HEK293 (cell line): ENCODE measurements at regions not wholly inside any gene's neighbourhood (a gene's known extent, or its start where the extent isn't known, plus 50 kb on each side); places are given as distances from the start of the nearest gene placed in this dataset.
"Not testable (repeated sequence)": the region's sequence is repeated elsewhere in the genome, so short reads cannot be mapped to it uniquely, and the experiment has no call there.

Source experiments
- CTCF ChIA-PET: fragments of 350-600 bp; formaldehyde crosslinking; extraction: SDS; loops from one replicate; lab custom pipeline; 2021; ENCODE audit warnings: antibody characterized with exemption; lab: Yijun Ruan, JAX
- POLR2A ChIA-PET: fragments of 300-600 bp; formaldehyde crosslinking; extraction: SDS; loops from one replicate; lab custom pipeline; 2020; ENCODE audit warnings: antibody characterized with exemption, inconsistent platforms; lab: Yijun Ruan, JAX
- H3K27ac ChIP-seq: fragments of 200-500 bp; sonication (Bioruptor generic); 2 replicates; pipeline ENCODE4 v1.5.1; 2014; ENCODE audit warnings: low read depth, low read length, control low read depth, inconsistent platforms; ENCODE audit errors: extremely low read depth
- H3K36me3 ChIP-seq, 2 experiments: fragments of 200-500 bp in 1 of 2; sonication (Bioruptor generic) in 1 of 2; 1 replicate in 1 of 2; 2 replicates in 1 of 2; pipeline ENCODE4 v1.5.1; 2014 to 2017; ENCODE audit warnings: inconsistent platforms in 2 of 2, low read length in 2 of 2; ENCODE audit not compliant: control insufficient read depth in 2 of 2, insufficient read depth in 1 of 2
- H3K4me1 ChIP-seq: fragments of 200-500 bp; sonication (Bioruptor generic); 2 replicates; pipeline ENCODE4 v1.5.1; 2014; ENCODE audit warnings: mild to moderate bottlenecking, low read length, inconsistent platforms; ENCODE audit not compliant: control insufficient read depth, insufficient read depth
- H3K4me3 ChIP-seq: 2 replicates; pipeline ENCODE4 v1.5.1; 2011; ENCODE audit warnings: low read depth, mild to moderate bottlenecking, control low read depth, low read length, moderate library complexity
- H3K9me3 ChIP-seq: fragments of 200-500 bp; sonication (Bioruptor generic); 2 replicates; pipeline ENCODE4 v1.5.1; 2014; ENCODE audit warnings: low read depth, low read length, inconsistent platforms; ENCODE audit not compliant: control insufficient read depth, insufficient read depth
- GFI1B ChIP-seq: fragments of 450-650 bp; formaldehyde crosslinking; IDR thresholded peaks from 2 replicates; pipeline ENCODE4 v1.5.1; 2016; ENCODE audit warnings: missing biosample characterization, missing genetic modification characterization
- ZBTB8A ChIP-seq: fragments of 450-650 bp; formaldehyde crosslinking; IDR thresholded peaks from 2 replicates; pipeline ENCODE4 v1.5.1; 2016; ENCODE audit warnings: missing biosample characterization, missing genetic modification characterization
- ZNF140 ChIP-seq: fragments of 450-650 bp; formaldehyde crosslinking; IDR thresholded peaks from 2 replicates; pipeline ENCODE4 v1.5.1; 2016; ENCODE audit warnings: missing biosample characterization, missing genetic modification characterization
- ZNF19 ChIP-seq: fragments of 450-650 bp; formaldehyde crosslinking; IDR thresholded peaks from 2 replicates; pipeline ENCODE4; 2016; ENCODE audit warnings: missing biosample characterization, missing genetic modification characterization, low read depth
- ZNF223 ChIP-seq: fragments of 450-650 bp; formaldehyde crosslinking; IDR thresholded peaks from 2 replicates; pipeline ENCODE4 v1.5.1; 2016; ENCODE audit warnings: missing biosample characterization, missing genetic modification characterization
- ZNF311 ChIP-seq: fragments of 450-650 bp; formaldehyde crosslinking; IDR thresholded peaks from 2 replicates; pipeline ENCODE4 v1.5.1; 2017; ENCODE audit warnings: missing biosample characterization, missing genetic modification characterization, borderline replicate concordance
- ZNF366 ChIP-seq: fragments of 450-650 bp; formaldehyde crosslinking; conservative IDR thresholded peaks from 2 replicates; pipeline ENCODE4 v1.5.1; 2016; ENCODE audit warnings: missing biosample characterization, missing genetic modification characterization
- ZNF555 ChIP-seq: fragments of 450-650 bp; formaldehyde crosslinking; conservative IDR thresholded peaks from 2 replicates; pipeline ENCODE4 v1.5.1; 2017; ENCODE audit warnings: missing biosample characterization, mild to moderate bottlenecking, missing genetic modification characterization, inconsistent platforms
- ZNF626 ChIP-seq: fragments of 450-650 bp; sonication (Bioruptor Pico); formaldehyde crosslinking; IDR thresholded peaks from 2 replicates; pipeline ENCODE4 v1.5.1; 2018; ENCODE audit warnings: missing biosample characterization, missing genetic modification characterization, inconsistent platforms
- ZSCAN23 ChIP-seq: fragments of 450-650 bp; formaldehyde crosslinking; IDR thresholded peaks from 2 replicates; pipeline ENCODE4 v1.5.1; 2016; ENCODE audit warnings: missing biosample characterization, missing genetic modification characterization
- ZXDB ChIP-seq: fragments of 450-650 bp; formaldehyde crosslinking; IDR thresholded peaks from 2 replicates; pipeline ENCODE4 v1.5.1; 2016; ENCODE audit warnings: missing biosample characterization, missing genetic modification characterization
- TF ChIP-seq, protein P1 (sequence below): fragments of 450-650 bp; formaldehyde crosslinking; IDR thresholded peaks from 2 replicates; pipeline ENCODE4 v1.5.1; 2016; ENCODE audit warnings: missing biosample characterization, missing genetic modification characterization
- TF ChIP-seq, protein P2 (sequence below): fragments of 450-650 bp; formaldehyde crosslinking; IDR thresholded peaks from 2 replicates; pipeline ENCODE4 v1.5.1; 2017; ENCODE audit warnings: missing biosample characterization, missing genetic modification characterization
- TF ChIP-seq, protein P3 (sequence below): fragments of 450-650 bp; formaldehyde crosslinking; IDR thresholded peaks from 2 replicates; pipeline ENCODE4 v1.5.1; 2017; ENCODE audit warnings: missing biosample characterization, missing genetic modification characterization
- TF ChIP-seq, protein P4 (sequence below): fragments of 450-650 bp; formaldehyde crosslinking; IDR thresholded peaks from 2 replicates; pipeline ENCODE4 v1.5.1; 2016; ENCODE audit warnings: missing biosample characterization, missing genetic modification characterization
- TF ChIP-seq, protein P5 (sequence below): fragments of 450-650 bp; formaldehyde crosslinking; conservative IDR thresholded peaks from 2 replicates; pipeline ENCODE4 v1.5.1; 2016; ENCODE audit warnings: low read depth, missing biosample characterization, missing genetic modification characterization

DNA sequence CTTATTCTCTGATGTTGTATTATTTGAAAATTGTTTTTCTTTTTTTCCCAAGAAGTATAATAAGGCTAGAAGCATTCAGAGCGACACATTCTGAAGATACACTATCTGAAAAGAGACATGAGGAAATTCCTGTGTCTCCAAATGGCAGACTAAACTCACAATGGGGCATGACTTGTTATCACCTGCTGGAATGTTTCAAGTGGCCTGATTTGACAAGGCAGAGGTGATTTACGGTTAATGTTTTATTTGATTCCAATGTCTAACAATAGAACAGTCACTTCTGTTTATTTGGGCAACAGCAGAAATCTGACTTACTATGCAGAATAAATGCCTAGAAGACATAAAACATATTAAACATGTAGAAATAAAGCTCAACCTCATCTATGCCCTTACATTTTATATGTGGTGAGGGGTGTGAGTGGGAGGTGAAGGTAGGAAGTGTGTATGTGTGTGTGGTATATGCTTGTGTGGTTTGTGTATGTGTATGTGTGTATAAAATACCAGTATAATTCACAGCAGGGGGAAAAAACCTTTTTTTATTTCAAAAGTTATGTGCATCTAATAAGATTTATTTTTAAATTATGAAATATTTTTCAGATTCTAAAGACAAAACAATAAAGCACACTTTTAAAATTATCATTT, 1051.7 kb downstream of the ROBO2 start (continued):
- TF ChIP-seq, protein P1, sequence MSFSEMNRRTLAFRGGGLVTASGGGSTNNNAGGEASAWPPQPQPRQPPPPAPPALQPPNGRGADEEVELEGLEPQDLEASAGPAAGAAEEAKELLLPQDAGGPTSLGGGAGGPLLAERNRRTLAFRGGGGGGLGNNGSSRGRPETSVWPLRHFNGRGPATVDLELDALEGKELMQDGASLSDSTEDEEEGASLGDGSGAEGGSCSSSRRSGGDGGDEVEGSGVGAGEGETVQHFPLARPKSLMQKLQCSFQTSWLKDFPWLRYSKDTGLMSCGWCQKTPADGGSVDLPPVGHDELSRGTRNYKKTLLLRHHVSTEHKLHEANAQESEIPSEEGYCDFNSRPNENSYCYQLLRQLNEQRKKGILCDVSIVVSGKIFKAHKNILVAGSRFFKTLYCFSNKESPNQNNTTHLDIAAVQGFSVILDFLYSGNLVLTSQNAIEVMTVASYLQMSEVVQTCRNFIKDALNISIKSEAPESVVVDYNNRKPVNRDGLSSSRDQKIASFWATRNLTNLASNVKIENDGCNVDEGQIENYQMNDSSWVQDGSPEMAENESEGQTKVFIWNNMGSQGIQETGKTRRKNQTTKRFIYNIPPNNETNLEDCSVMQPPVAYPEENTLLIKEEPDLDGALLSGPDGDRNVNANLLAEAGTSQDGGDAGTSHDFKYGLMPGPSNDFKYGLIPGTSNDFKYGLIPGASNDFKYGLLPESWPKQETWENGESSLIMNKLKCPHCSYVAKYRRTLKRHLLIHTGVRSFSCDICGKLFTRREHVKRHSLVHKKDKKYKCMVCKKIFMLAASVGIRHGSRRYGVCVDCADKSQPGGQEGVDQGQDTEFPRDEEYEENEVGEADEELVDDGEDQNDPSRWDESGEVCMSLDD (tag by site-specific recombination) = no peak

DNA sequence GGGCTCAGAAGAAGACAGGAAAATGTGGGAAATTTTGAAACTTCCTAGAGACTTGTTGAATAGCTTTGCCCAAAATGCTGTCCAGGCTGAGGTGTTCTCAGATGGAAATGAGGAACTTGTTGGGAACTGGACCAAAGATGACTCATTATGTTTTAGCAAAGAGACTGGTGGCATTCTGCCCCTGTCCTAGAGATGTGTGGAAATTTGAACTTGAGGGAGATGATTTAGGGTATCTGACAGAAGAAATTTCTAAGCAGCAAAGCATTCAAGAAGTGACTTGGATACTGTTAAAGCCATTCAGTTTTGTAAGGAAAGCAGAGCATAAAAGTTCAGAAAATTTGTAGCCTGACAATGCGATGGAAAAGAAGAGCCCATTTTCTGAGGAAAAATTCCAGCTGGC, 1052.7 kb downstream of the ROBO2 start:
- H3K4me3 ChIP-seq, CTCF ChIA-PET, H3K9me3 ChIP-seq, POLR2A ChIA-PET, H3K27ac ChIP-seq, H3K36me3 ChIP-seq, H3K4me1 ChIP-seq: not testable (repeated sequence)

DNA sequence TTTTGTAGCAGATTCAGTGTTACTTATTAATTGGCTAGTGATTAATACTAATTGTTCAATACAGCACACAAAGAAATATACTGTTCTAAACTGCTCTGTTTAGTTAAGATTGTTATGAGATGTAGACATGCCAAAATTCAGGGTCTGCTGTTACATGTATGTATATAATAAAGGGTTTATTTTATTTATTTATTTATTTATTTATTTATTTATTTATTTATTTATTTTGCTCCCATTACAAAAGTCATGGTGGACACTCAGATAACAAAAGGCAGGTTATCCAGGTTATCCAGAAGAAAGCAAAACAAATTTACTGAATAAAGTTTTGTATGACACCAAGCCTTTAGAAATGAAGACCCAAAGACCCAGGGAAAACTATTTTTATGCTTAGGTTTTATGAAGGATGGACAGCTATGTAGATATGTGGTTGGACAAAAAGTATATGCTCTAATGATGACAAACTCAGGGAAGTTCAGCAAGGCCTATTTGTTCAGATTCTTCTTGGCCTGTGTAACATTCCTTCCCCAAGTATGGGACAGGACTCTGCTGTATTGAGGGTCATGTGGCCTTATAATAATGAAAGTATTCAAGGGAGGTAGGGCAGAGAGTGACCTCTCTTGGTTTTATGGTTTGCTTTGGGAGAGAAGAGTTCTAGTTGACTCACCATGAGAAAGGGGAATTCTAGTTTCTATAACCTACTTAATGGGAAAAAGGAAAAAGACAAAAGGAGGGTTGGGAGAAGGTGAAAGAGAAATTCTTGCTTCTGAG, 1056.8 kb downstream of the ROBO2 start:
- no peaks in the 10 kb centered on the region for H3K36me3 ChIP-seq
- H3K4me1 ChIP-seq = no peaks in the 10 kb centered on the region
- no peak overlapping the region for H3K4me3 ChIP-seq
- ChIA-PET POLR2A (no interaction called here), CTCF (no interaction called here)
- H3K27ac ChIP-seq = no peak overlapping the region
- H3K9me3 ChIP-seq = no peaks in the 10 kb centered on the region
- TF ChIP-seq, protein P2, sequence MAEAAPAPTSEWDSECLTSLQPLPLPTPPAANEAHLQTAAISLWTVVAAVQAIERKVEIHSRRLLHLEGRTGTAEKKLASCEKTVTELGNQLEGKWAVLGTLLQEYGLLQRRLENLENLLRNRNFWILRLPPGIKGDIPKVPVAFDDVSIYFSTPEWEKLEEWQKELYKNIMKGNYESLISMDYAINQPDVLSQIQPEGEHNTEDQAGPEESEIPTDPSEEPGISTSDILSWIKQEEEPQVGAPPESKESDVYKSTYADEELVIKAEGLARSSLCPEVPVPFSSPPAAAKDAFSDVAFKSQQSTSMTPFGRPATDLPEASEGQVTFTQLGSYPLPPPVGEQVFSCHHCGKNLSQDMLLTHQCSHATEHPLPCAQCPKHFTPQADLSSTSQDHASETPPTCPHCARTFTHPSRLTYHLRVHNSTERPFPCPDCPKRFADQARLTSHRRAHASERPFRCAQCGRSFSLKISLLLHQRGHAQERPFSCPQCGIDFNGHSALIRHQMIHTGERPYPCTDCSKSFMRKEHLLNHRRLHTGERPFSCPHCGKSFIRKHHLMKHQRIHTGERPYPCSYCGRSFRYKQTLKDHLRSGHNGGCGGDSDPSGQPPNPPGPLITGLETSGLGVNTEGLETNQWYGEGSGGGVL (tag by site-specific recombination) = no peak
- TF ChIP-seq ZNF223 (tag by site-specific recombination) = no peak
- no peak for TF ChIP-seq ZSCAN23
- TF ChIP-seq ZNF366 (tag by site-specific recombination) = no peak
- TF ChIP-seq GFI1B (tag by site-specific recombination) = no peak
- TF ChIP-seq ZNF555 (tag by site-specific recombination) = peak; percentile 78
- TF ChIP-seq ZBTB8A = peak; percentile 56
- TF ChIP-seq, protein P3, sequence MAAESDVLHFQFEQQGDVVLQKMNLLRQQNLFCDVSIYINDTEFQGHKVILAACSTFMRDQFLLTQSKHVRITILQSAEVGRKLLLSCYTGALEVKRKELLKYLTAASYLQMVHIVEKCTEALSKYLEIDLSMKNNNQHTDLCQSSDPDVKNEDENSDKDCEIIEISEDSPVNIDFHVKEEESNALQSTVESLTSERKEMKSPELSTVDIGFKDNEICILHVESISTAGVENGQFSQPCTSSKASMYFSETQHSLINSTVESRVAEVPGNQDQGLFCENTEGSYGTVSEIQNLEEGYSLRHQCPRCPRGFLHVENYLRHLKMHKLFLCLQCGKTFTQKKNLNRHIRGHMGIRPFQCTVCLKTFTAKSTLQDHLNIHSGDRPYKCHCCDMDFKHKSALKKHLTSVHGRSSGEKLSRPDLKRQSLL (tag by site-specific recombination) = no peak
- TF ChIP-seq ZNF626 (tag by site-specific recombination) = no peak
- TF ChIP-seq ZXDB (tag by site-specific recombination) = 0 out of 2 replicates have a peak, but pooled peaks have one; percentile 31
- TF ChIP-seq, protein P4, sequence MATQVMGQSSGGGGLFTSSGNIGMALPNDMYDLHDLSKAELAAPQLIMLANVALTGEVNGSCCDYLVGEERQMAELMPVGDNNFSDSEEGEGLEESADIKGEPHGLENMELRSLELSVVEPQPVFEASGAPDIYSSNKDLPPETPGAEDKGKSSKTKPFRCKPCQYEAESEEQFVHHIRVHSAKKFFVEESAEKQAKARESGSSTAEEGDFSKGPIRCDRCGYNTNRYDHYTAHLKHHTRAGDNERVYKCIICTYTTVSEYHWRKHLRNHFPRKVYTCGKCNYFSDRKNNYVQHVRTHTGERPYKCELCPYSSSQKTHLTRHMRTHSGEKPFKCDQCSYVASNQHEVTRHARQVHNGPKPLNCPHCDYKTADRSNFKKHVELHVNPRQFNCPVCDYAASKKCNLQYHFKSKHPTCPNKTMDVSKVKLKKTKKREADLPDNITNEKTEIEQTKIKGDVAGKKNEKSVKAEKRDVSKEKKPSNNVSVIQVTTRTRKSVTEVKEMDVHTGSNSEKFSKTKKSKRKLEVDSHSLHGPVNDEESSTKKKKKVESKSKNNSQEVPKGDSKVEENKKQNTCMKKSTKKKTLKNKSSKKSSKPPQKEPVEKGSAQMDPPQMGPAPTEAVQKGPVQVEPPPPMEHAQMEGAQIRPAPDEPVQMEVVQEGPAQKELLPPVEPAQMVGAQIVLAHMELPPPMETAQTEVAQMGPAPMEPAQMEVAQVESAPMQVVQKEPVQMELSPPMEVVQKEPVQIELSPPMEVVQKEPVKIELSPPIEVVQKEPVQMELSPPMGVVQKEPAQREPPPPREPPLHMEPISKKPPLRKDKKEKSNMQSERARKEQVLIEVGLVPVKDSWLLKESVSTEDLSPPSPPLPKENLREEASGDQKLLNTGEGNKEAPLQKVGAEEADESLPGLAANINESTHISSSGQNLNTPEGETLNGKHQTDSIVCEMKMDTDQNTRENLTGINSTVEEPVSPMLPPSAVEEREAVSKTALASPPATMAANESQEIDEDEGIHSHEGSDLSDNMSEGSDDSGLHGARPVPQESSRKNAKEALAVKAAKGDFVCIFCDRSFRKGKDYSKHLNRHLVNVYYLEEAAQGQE (tag by site-specific recombination) = peak; percentile 48; the same call in 1 of the 2 replicates
- no peak for TF ChIP-seq ZNF19 (tag by site-specific recombination)
- TF ChIP-seq, protein P5, sequence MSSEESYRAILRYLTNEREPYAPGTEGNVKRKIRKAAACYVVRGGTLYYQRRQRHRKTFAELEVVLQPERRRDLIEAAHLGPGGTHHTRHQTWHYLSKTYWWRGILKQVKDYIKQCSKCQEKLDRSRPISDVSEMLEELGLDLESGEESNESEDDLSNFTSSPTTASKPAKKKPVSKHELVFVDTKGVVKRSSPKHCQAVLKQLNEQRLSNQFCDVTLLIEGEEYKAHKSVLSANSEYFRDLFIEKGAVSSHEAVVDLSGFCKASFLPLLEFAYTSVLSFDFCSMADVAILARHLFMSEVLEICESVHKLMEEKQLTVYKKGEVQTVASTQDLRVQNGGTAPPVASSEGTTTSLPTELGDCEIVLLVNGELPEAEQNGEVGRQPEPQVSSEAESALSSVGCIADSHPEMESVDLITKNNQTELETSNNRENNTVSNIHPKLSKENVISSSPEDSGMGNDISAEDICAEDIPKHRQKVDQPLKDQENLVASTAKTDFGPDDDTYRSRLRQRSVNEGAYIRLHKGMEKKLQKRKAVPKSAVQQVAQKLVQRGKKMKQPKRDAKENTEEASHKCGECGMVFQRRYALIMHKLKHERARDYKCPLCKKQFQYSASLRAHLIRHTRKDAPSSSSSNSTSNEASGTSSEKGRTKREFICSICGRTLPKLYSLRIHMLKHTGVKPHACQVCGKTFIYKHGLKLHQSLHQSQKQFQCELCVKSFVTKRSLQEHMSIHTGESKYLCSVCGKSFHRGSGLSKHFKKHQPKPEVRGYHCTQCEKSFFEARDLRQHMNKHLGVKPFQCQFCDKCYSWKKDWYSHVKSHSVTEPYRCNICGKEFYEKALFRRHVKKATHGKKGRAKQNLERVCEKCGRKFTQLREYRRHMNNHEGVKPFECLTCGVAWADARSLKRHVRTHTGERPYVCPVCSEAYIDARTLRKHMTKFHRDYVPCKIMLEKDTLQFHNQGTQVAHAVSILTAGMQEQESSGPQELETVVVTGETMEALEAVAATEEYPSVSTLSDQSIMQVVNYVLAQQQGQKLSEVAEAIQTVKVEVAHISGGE (tag by site-specific recombination) = peak; percentile 70
- peak; percentile 37; the same call in 1 of the 2 replicates for TF ChIP-seq ZNF140
- no peak for TF ChIP-seq ZNF311
